Right cardiac atrium (tissue), 5 donors: ENCODE measurements at regions not wholly inside any gene's neighbourhood (a gene's known extent, or its start where the extent isn't known, plus 50 kb on each side); places are given as distances from the start of the nearest gene placed in this dataset.

Experiments
- ATAC-seq, 2 donors: fragments of 200-7000 bp; cut with Tn5 transposase; one replicate each; pipeline versions ENCODE4 v1.8.0 to v1.9.1; 2020; ENCODE audit warnings: moderate library complexity in 2 of 2, mild to moderate bottlenecking in 1 of 2
- DNase-seq, 3 donors: peaks; one replicate each; pipeline ENCODE4 v3.0.0-alpha.2; 2020
- H3K27ac ChIP-seq: one replicate; pipeline ENCODE4 v1.5.1; 2013; ENCODE audit warnings: mild to moderate bottlenecking, low read length, control low read depth, moderate library complexity
- H3K27me3 ChIP-seq: one replicate; pipeline ENCODE4 v1.6.1; 2013; ENCODE audit not compliant: control insufficient read depth, insufficient read depth
- H3K4me1 ChIP-seq: one replicate; pipeline ENCODE4 v1.6.1; 2013; ENCODE audit warnings: low read length; ENCODE audit not compliant: control insufficient read depth, insufficient read depth
- H3K4me3 ChIP-seq: one replicate; pipeline ENCODE4 v1.5.1; 2013; ENCODE audit warnings: low read length, control low read depth
- H3K9me3 ChIP-seq: one replicate; pipeline ENCODE4 v1.6.1; 2013; ENCODE audit warnings: low read length; ENCODE audit not compliant: control insufficient read depth
- WGBS: extraction: QIAGEN DNeasy Blood & Tissue Kit; methylation state at CpG from one replicate; pipeline ENCODE4 v1.1.7; 2013; 5-methylcytosine and 5-hydroxymethylcytosine counted together
- intact Hi-C, 4 donors: fragments of 100-400 bp; cut with DNase I; formaldehyde crosslinking; loops; one replicate each; pipeline versions ENCODE4 v1.11.0 to v1.14.0; 2022 to 2023
- donor health status: healthy with polysubstance abuse.
- donor health status: DM: no; HTN: yes; CAD: no.
- donor health status: DM: no; HTN: no; CAD: no.
- donor health status: DM: no; HTN: yes; CAD: no; lungs with severe emphysema.
- donor health status: DM: yes; HTN: yes; CAD: no.

GRCh38 chr15:29914511-29914926 lies 92.3 kb upstream of the TJP1 start:
- DNase-seq (peak in 1 of 3 donors; percentile 58), ATAC-seq (peak; percentile 12 to 30)
- intact Hi-C loops = loop anchor here in 1 of 4 donors (10.0 kb wide), 1 partner anchor 160 kb away; no protein-coding TSS in a partner anchor

DNA sequence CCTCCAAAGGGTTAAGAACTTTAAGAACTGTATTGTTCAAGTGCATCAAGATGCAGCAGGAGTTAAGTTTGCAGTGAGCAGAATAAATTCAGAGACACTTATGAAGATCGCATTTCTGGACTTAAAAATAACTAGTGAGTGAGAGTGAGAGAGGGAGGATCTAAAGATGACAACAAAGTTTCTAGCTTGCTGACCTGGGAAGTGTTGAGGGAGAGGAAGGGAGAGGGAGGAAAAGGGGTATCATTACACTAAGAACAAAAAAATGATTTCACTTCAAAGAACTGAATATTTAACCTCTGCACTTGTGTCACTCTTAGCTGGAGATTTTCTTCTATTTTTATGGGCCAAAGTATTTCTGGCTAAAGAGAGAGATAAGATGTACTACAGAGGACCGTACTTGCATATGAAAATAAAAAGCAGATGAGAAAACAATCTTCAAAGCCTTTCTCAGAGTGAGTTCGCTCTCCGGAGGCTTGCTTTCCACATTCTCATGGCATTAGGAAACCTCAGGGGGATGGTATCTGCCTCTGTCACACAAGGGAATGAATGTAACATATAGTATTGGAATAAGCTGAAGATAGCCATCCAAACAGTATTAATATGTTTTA lies 91.4 kb upstream of the TJP1 start:
- no peak overlapping the region for H3K4me3 ChIP-seq
- no peak for DNase-seq
- no peaks in the 10 kb centered on the region for H3K9me3 ChIP-seq
- peaks cover 9% of the 10 kb centered on the region for H3K4me1 ChIP-seq
- intact Hi-C loops = loop anchor here in 1 of 4 donors (10.0 kb wide), 1 partner anchor 159 kb away; no protein-coding TSS in a partner anchor
- WGBS = 14% methylated on average over 4 of the region's 4 CpGs
- H3K27me3 ChIP-seq = no peaks in the 10 kb centered on the region
- peak; percentile 48 to 70 for ATAC-seq
- peak overlapping the region; percentile 18 for H3K27ac ChIP-seq

More at GRCh38 chr15:29914511-29914926, 92.3 kb upstream of the TJP1 start:
- Histone ChIP-seq H3K9me3 (no peaks in the 10 kb centered on the region), H3K4me3 (no peak overlapping the region), H3K27ac (peak overlapping the region; percentile 94), H3K4me1 (peaks cover 7% of the 10 kb centered on the region), H3K27me3 (no peaks in the 10 kb centered on the region)
- WGBS = 53% methylated on average over 7 of the region's 7 CpGs

GRCh38 chr15:29911705-29912104 lies 89.4 kb upstream of the TJP1 start:
- WGBS = 76% methylated on average over 3 of the region's 3 CpGs
- ATAC-seq (no peak), DNase-seq (no peak)
- Histone ChIP-seq H3K4me1 (peaks cover 9% of the 10 kb centered on the region), H3K9me3 (no peaks in the 10 kb centered on the region), H3K4me3 (no peak overlapping the region), H3K27ac (peak overlapping the region; percentile 68), H3K27me3 (no peaks in the 10 kb centered on the region)
- intact Hi-C loops = loop anchor here in 1 of 4 donors (10.0 kb wide), 1 partner anchor 157 kb away; no protein-coding TSS in a partner anchor

- DNase-seq (no peak), ATAC-seq (peak; percentile 51 to 80)
- H3K4me3 ChIP-seq = no peak overlapping the region
- peaks cover 9% of the 10 kb centered on the region for H3K4me1 ChIP-seq
- intact Hi-C loops = loop anchor here in 1 of 4 donors (10.0 kb wide), 1 partner anchor 155 kb away; no protein-coding TSS in a partner anchor
- H3K27ac ChIP-seq = no peak overlapping the region
- H3K27me3 ChIP-seq = no peaks in the 10 kb centered on the region
- 40% methylated on average over 3 of the region's 3 CpGs for WGBS
- no peaks in the 10 kb centered on the region for H3K9me3 ChIP-seq
Observed at GRCh38 chr15:29910068-29910467, 87.8 kb upstream of the TJP1 start.

- intact Hi-C loops = no loop called here
- Histone ChIP-seq H3K9me3 (no peaks in the 10 kb centered on the region), H3K27ac (no peak overlapping the region), H3K4me3 (no peak overlapping the region), H3K27me3 (no peaks in the 10 kb centered on the region), H3K4me1 (peaks cover 2% of the 10 kb centered on the region)
- DNase-seq = no peak
- WGBS = 63% methylated on average over 4 of the region's 4 CpGs
- no peak for ATAC-seq
Observed at GRCh38 chr15:29904757-29905417, 82.6 kb upstream of the TJP1 start.

GRCh38 chr15:29903785-29904464 lies 81.7 kb upstream of the TJP1 start:
- WGBS = 79% methylated on average over 6 of the region's 6 CpGs
- no peaks in the 10 kb centered on the region for H3K9me3 ChIP-seq
- no peaks in the 10 kb centered on the region for H3K27me3 ChIP-seq
- intact Hi-C loops = no loop called here
- no peaks in the 10 kb centered on the region for H3K4me1 ChIP-seq
- no peak for DNase-seq
- H3K27ac ChIP-seq = peak overlapping the region; percentile 35
- no peak overlapping the region for H3K4me3 ChIP-seq
- ATAC-seq = no peak

GRCh38 chr15:29903028-29903427 lies 80.8 kb upstream of the TJP1 start:
- DNase-seq (no peak), ATAC-seq (no peak)
- no peaks in the 10 kb centered on the region for H3K9me3 ChIP-seq
- H3K27ac ChIP-seq = no peak overlapping the region
- H3K4me1 ChIP-seq = no peaks in the 10 kb centered on the region
- no peaks in the 10 kb centered on the region for H3K27me3 ChIP-seq
- 78% methylated on average over 2 of the region's 2 CpGs for WGBS
- intact Hi-C loops = no loop called here
- H3K4me3 ChIP-seq = no peak overlapping the region

GRCh38 chr15:29900237-29901189 lies 78.2 kb upstream of the TJP1 start:
- ATAC-seq (no peak), DNase-seq (no peak)
- intact Hi-C loops = no loop called here
- Histone ChIP-seq H3K9me3 (no peaks in the 10 kb centered on the region), H3K4me3 (no peak overlapping the region), H3K27me3 (no peaks in the 10 kb centered on the region), H3K27ac (no peak overlapping the region), H3K4me1 (no peaks in the 10 kb centered on the region)
- 88% methylated on average over 7 of the region's 7 CpGs for WGBS

DNA sequence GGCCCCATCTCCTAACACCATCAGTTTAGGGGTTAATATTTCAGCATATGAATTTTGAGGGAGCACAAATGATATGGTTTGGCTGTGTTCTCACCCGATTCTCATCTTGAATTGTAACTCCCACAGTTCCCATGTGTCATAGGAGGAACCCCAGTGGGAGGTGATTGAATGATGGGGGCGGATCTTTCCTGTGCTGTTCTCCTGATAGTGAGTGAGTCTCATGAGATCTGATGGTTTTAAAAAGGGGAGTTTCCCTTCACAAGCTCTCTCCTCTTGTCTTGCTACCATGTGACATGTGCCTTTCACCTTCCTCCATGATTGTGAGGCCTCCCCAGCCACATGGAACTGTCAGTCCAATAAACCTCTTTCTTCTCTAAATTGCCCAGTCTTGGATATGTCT lies 73.8 kb upstream of the TJP1 start:
- WGBS = 72% methylated on average over 2 of the region's 2 CpGs
- intact Hi-C loops = no loop called here
- Histone ChIP-seq H3K9me3 (no peaks in the 10 kb centered on the region), H3K4me1 (no peaks in the 10 kb centered on the region), H3K27me3 (no peaks in the 10 kb centered on the region), H3K27ac (no peak overlapping the region), H3K4me3 (no peak overlapping the region)
- ATAC-seq = no peak
- DNase-seq = no peak

- Histone ChIP-seq H3K4me3 (no peak overlapping the region), H3K9me3 (no peaks in the 10 kb centered on the region), H3K4me1 (peaks cover 7% of the 10 kb centered on the region), H3K27me3 (no peaks in the 10 kb centered on the region), H3K27ac (no peak overlapping the region)
- intact Hi-C loops = no loop called here
- no peak for ATAC-seq
- WGBS = 91% methylated on average over 2 of the region's 2 CpGs
- DNase-seq = no peak
Observed at GRCh38 chr15:29891096-29891457, 68.8 kb upstream of the TJP1 start.
